OCI-LY3 (cell line): ENCODE measurements at regions not wholly inside any gene's neighbourhood (a gene's known extent, or its start where the extent isn't known, plus 50 kb on each side); places are given as distances from the start of the nearest gene placed in this dataset.
"Not testable (repeated sequence)": the region's sequence is repeated elsewhere in the genome, so short reads cannot be mapped to it uniquely, and the experiment has no call there.

Experiments used
- H2AFZ ChIP-seq: fragments of 200-600, 300-600 bp; shearing (Covaris generic); 2 replicates; pipeline ENCODE4 v1.6.0; 2014; ENCODE audit warnings: antibody characterized with exemption, low read depth, low read length
- H3K27ac ChIP-seq: fragments of 200-600, 300-600 bp; sonication (generic); 2 replicates; pipeline ENCODE4 v1.5.1; 2014; ENCODE audit warnings: mild to moderate bottlenecking, low read length, moderate library complexity, mixed read lengths
- H3K27me3 ChIP-seq: fragments of 200-600, 300-600 bp; sonication (generic); 2 replicates; pipeline ENCODE4 v1.6.1; 2014; ENCODE audit warnings: low read depth, low read length, mixed read lengths
- H3K36me3 ChIP-seq: fragments of 200-600, 300-600 bp; sonication (generic); replicated peaks from 2 replicates; pipeline ENCODE3; 2014; ENCODE audit warnings: low read depth, low read length, mixed read lengths
- H3K4me1 ChIP-seq: fragments of 300-600, 200-600 bp; sonication (generic); 2 replicates; pipeline ENCODE4 v1.6.1; 2014; ENCODE audit warnings: low read length, mixed read lengths
- H3K4me2 ChIP-seq: fragments of 200-600, 300-600 bp; sonication (generic); 2 replicates; pipeline ENCODE4 v1.6.1; 2014; ENCODE audit warnings: low read length, mixed read lengths
- H3K4me3 ChIP-seq: fragments of 300-600, 200-600 bp; sonication (generic); 2 replicates; pipeline ENCODE4 v1.5.1; 2014; ENCODE audit warnings: antibody characterized with exemption, mild to moderate bottlenecking, low read length, moderate library complexity
- H3K79me2 ChIP-seq: fragments of 300-600, 200-600 bp; shearing (Covaris generic); 2 replicates; pipeline ENCODE4 v1.6.1; 2014; ENCODE audit warnings: mild to moderate bottlenecking, low read length, mixed read lengths
- H3K9ac ChIP-seq: fragments of 300-600, 200-600 bp; shearing (Covaris generic); 2 replicates; pipeline ENCODE4 v1.6.0; 2014; ENCODE audit warnings: mild to moderate bottlenecking, low read length, moderate library complexity
- H3K9me3 ChIP-seq: fragments of 200-600, 300-600 bp; shearing (Covaris generic); 2 replicates; pipeline ENCODE4 v1.6.1; 2014; ENCODE audit warnings: low read length, mixed read lengths; ENCODE audit not compliant: insufficient read depth
- H4K20me1 ChIP-seq: fragments of 200-600, 300-600 bp; sonication (generic); 2 replicates; pipeline ENCODE4 v1.6.1; 2016; ENCODE audit warnings: low read length, mixed read lengths; ENCODE audit not compliant: insufficient read depth
- TF ChIP-seq, protein P1 (sequence below): fragments of 200-600, 300-600 bp; sonication (generic); IDR thresholded peaks from 2 replicates; pipeline ENCODE4 v1.5.1; 2014; ENCODE audit warnings: antibody characterized with exemption, low read length, low read depth

GRCh38 chr2:87237570-87238336 lies 216.1 kb upstream of the PLGLB1 start:
- H3K27ac ChIP-seq = not testable (repeated sequence)

DNA sequence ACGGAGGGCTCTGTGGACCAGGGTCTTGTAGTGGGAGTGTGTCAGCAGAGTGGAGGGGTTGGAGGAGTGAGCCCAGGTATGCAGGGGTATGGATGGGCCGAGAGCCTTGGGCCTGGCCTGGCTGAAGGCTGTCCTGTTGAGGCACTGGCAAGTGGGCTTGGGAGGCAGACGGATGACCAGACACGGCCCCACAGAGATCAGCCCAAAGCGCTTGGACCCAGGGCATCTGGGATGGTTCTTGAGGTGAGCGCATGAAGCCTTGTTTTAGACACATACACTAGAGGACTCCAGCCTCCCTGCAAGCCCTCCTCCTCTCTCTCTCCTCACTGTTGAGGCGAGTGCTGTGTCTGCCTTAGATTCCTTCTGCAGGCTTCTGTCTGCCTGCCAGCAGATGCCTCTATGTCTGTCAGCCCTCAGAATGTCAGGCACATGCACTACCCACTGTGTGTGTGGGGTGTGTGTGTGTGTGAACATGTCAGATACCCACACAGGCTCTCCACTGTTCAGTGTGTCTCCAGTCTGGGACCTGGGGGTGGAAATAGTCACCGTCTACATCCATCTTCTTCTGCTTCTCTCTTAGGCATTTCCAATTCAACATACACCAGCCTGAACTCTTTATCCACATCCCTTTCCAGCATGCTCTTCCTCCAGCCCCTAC lies 218.0 kb upstream of the PLGLB1 start:
- not testable (repeated sequence) for H3K4me1 ChIP-seq, H3K9me3 ChIP-seq, H4K20me1 ChIP-seq, H3K9ac ChIP-seq, H3K4me3 ChIP-seq, H3K27me3 ChIP-seq, H3K36me3 ChIP-seq, H2AFZ ChIP-seq, H3K27ac ChIP-seq, H3K79me2 ChIP-seq, H3K4me2 ChIP-seq
- TF ChIP-seq, protein P1, sequence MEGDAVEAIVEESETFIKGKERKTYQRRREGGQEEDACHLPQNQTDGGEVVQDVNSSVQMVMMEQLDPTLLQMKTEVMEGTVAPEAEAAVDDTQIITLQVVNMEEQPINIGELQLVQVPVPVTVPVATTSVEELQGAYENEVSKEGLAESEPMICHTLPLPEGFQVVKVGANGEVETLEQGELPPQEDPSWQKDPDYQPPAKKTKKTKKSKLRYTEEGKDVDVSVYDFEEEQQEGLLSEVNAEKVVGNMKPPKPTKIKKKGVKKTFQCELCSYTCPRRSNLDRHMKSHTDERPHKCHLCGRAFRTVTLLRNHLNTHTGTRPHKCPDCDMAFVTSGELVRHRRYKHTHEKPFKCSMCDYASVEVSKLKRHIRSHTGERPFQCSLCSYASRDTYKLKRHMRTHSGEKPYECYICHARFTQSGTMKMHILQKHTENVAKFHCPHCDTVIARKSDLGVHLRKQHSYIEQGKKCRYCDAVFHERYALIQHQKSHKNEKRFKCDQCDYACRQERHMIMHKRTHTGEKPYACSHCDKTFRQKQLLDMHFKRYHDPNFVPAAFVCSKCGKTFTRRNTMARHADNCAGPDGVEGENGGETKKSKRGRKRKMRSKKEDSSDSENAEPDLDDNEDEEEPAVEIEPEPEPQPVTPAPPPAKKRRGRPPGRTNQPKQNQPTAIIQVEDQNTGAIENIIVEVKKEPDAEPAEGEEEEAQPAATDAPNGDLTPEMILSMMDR = peak; percentile 37

More at GRCh38 chr2:87237570-87238336, 216.1 kb upstream of the PLGLB1 start:
- H4K20me1 ChIP-seq, H3K36me3 ChIP-seq, H3K27me3 ChIP-seq, H2AFZ ChIP-seq, H3K4me2 ChIP-seq, H3K9me3 ChIP-seq, H3K79me2 ChIP-seq, H3K9ac ChIP-seq, H3K4me1 ChIP-seq, H3K4me3 ChIP-seq: not testable (repeated sequence)

GRCh38 chr2:87246066-87246717 lies 224.5 kb upstream of the PLGLB1 start:
- not testable (repeated sequence) for H3K36me3 ChIP-seq, H3K27ac ChIP-seq, H3K27me3 ChIP-seq, H3K4me3 ChIP-seq, H4K20me1 ChIP-seq, H3K4me2 ChIP-seq, H3K9me3 ChIP-seq, H3K4me1 ChIP-seq, H2AFZ ChIP-seq, H3K79me2 ChIP-seq, H3K9ac ChIP-seq

- not testable (repeated sequence) for H3K79me2 ChIP-seq, H3K9ac ChIP-seq, H3K4me3 ChIP-seq, H3K4me1 ChIP-seq, H3K27me3 ChIP-seq, H3K9me3 ChIP-seq, H3K27ac ChIP-seq, H2AFZ ChIP-seq, H4K20me1 ChIP-seq, H3K4me2 ChIP-seq, H3K36me3 ChIP-seq
These were observed 230.4 kb upstream of the PLGLB1 start for GRCh38 chr2:87252046-87252445.

GRCh38 chr2:87254562-87254961 lies 232.9 kb upstream of the PLGLB1 start:
- H2AFZ ChIP-seq, H3K4me2 ChIP-seq, H3K9ac ChIP-seq, H3K9me3 ChIP-seq, H3K27ac ChIP-seq, H3K4me1 ChIP-seq, H3K36me3 ChIP-seq, H4K20me1 ChIP-seq, H3K27me3 ChIP-seq, H3K79me2 ChIP-seq, H3K4me3 ChIP-seq: not testable (repeated sequence)

DNA sequence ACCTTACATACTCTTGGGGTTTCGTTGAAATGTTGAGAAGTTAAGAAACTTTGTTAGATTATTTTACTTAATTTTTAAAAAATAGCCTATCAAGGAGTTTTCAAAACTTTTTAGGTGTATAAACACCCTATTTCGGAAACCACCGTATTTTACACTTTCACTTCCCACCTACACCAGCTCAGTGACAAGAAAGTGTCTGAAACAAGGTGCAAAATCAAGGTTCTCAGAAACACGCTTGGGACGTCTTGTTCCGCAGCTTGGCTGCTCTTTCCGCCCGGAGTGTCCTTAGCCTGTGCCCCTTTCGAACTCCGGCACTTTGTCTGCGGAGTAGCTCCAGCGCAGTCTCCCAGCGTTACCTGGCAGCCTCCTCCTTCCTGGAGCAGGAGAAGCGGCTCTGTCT lies 233.8 kb upstream of the PLGLB1 start:
- Histone ChIP-seq H3K4me2 (peak overlapping the region; percentile 45; the same call in 1 of the 2 replicates), H3K9ac (peak overlapping the region; percentile 46; the same call in 1 of the 2 replicates), H3K27ac (peak overlapping the region; percentile 35; the same call in 1 of the 2 replicates)
- H3K27me3 ChIP-seq, H4K20me1 ChIP-seq, H3K4me3 ChIP-seq, H3K36me3 ChIP-seq, H3K4me1 ChIP-seq, H3K9me3 ChIP-seq, H3K79me2 ChIP-seq, H2AFZ ChIP-seq: not testable (repeated sequence)

- H3K4me1 ChIP-seq = peaks cover 10% of the 10 kb centered on the region
- H3K79me2 ChIP-seq, H3K4me3 ChIP-seq, H2AFZ ChIP-seq, H4K20me1 ChIP-seq, H3K27me3 ChIP-seq, H3K9me3 ChIP-seq, H3K27ac ChIP-seq, H3K9ac ChIP-seq, H3K36me3 ChIP-seq, H3K4me2 ChIP-seq: not testable (repeated sequence)
These were observed 237.2 kb upstream of the PLGLB1 start for GRCh38 chr2:87258887-87259286.

- not testable (repeated sequence) for H3K79me2 ChIP-seq, H3K27ac ChIP-seq, H4K20me1 ChIP-seq, H3K4me3 ChIP-seq, H3K9me3 ChIP-seq, H3K9ac ChIP-seq, H2AFZ ChIP-seq, H3K27me3 ChIP-seq, H3K4me1 ChIP-seq, H3K4me2 ChIP-seq, H3K36me3 ChIP-seq
These were observed 240.6 kb upstream of the PLGLB1 start for GRCh38 chr2:87262184-87262702.
